K562 (cell line): ENCODE measurements at regions not wholly inside any gene's neighbourhood (a gene's known extent, or its start where the extent isn't known, plus 50 kb on each side); places are given as distances from the start of the nearest gene placed in this dataset.

ENCODE experiments used
- ATAC-seq: fragments of 200-7000 bp; cut with Tn5 transposase; 3 replicates; pipeline ENCODE4 v1.9.1; 2020; ENCODE audit warnings: moderate library complexity
- BruUV-seq: library from RNA; stranded (reverse); fragments of 400-500 nt; replicated peaks from 2 replicates; lab custom pipeline; 2021; lab: Mats Ljungman, UMichigan
- CTCF ChIA-PET: fragments of 300-600 bp; formaldehyde crosslinking; extraction: SDS; loops from one replicate; lab custom pipeline; 2021; ENCODE audit warnings: low intra/inter-chr PET ratio; lab: Yijun Ruan, JAX
- POLR2A ChIA-PET: fragments of 300-600, 350-650 bp; sonication (Branson Sonifier 250); formaldehyde crosslinking; extraction: SDS; loops from one replicate; lab custom pipeline; 2021; ENCODE audit warnings: antibody characterized with exemption, inconsistent platforms; lab: Yijun Ruan, JAX
- DNase-seq, 4 experiments: peaks; one replicate each; pipeline versions ENCODE4 v3.0.0 to v3.0.0-alpha.2; 2011 to 2018; ENCODE audit warnings: low spot score in 3 of 4, mixed read lengths in 3 of 4; ENCODE audit errors: extremely low read depth in 1 of 4
- FAIRE-seq: peaks from 2 replicates; lab custom pipeline; 2011; peaks lifted over from hg19 to GRCh38; lab: Jason Lieb, UNC
- H2AFZ ChIP-seq: 2 replicates; pipeline ENCODE4 v1.6.0; 2011; ENCODE audit warnings: low read depth, low read length, control low read depth, inconsistent platforms
- H3K27ac ChIP-seq: fragments of 200-600 bp; 3 replicates; pipeline ENCODE4 v1.8.0; 2011; ENCODE audit warnings: low read depth, mild to moderate bottlenecking, control low read depth, inconsistent platforms, low read length, moderate library complexity, mixed read lengths; ENCODE audit errors: extremely low read depth
- H3K27me3 ChIP-seq, 2 experiments: fragments of 300-600 bp in 1 of 2; 2 replicates in 1 of 2; 3 replicates in 1 of 2; pipeline versions ENCODE4 v1.6.0 to v1.8.0; 2011; ENCODE audit warnings: inconsistent platforms in 2 of 2, low read length in 2 of 2, mild to moderate bottlenecking in 1 of 2, mixed read lengths in 1 of 2, moderate library complexity in 1 of 2; ENCODE audit not compliant: control insufficient read depth in 2 of 2, insufficient read depth in 2 of 2
- H3K36me3 ChIP-seq: fragments of 300-600 bp; 3 replicates; pipeline ENCODE4 v1.8.0; 2011; ENCODE audit warnings: mild to moderate bottlenecking, low read length, inconsistent platforms; ENCODE audit not compliant: control insufficient read depth, insufficient read depth
- H3K4me1 ChIP-seq, 2 experiments: fragments of 200-600 bp in 1 of 2; replicated peaks in 1 of 2; 2 replicates in 1 of 2; 3 replicates in 1 of 2; pipeline versions ENCODE4 v1.5.1 to v1.8.0; 2011; ENCODE audit warnings: inconsistent platforms in 2 of 2, low read length in 2 of 2, mild to moderate bottlenecking in 1 of 2, mixed read lengths in 1 of 2, moderate library complexity in 1 of 2; ENCODE audit not compliant: control insufficient read depth in 2 of 2, insufficient read depth in 2 of 2
- H3K4me2 ChIP-seq: 2 replicates; pipeline ENCODE4 v1.6.1; 2011; ENCODE audit warnings: low read length, control low read depth, inconsistent platforms, mixed read lengths; ENCODE audit not compliant: insufficient read depth
- H3K4me3 ChIP-seq: fragments of 200-600 bp; sonication (generic), shearing (Covaris generic); 2 replicates; pipeline ENCODE4 v1.5.1; 2016; ENCODE audit warnings: control low read depth, inconsistent platforms
- H3K79me2 ChIP-seq: fragments of 200-600 bp; 3 replicates; pipeline ENCODE4 v1.8.0; 2011; ENCODE audit warnings: low read length, inconsistent platforms; ENCODE audit not compliant: control insufficient read depth, insufficient read depth
- H3K9ac ChIP-seq, 2 experiments: 2 replicates each; pipeline versions ENCODE4 v1.6.0 to v1.6.1; 2011; ENCODE audit warnings: low read depth in 2 of 2, low read length in 2 of 2, control low read depth in 1 of 2, inconsistent platforms in 1 of 2, mild to moderate bottlenecking in 1 of 2, mixed read lengths in 1 of 2; ENCODE audit not compliant: insufficient read depth in 1 of 2
- H3K9me1 ChIP-seq: one replicate; pipeline ENCODE4 v1.6.0; 2011; ENCODE audit warnings: inconsistent platforms, mild to moderate bottlenecking, low read length, moderate library complexity; ENCODE audit not compliant: control insufficient read depth, insufficient read depth
- H3K9me3 ChIP-seq: replicated peaks from 2 replicates; pipeline ENCODE4 v1.5.1; 2011; ENCODE audit warnings: low read depth, low read length, inconsistent platforms; ENCODE audit not compliant: control insufficient read depth, insufficient read depth
- H4K20me1 ChIP-seq: replicated peaks from 2 replicates; pipeline ENCODE4 v1.6.1; 2011; ENCODE audit warnings: low read length, inconsistent platforms, mixed read lengths; ENCODE audit not compliant: control insufficient read depth, insufficient read depth
- ETS1 ChIP-seq: conservative IDR thresholded peaks from 2 replicates; pipeline ENCODE4 v1.6.1; 2011; ENCODE audit warnings: low read depth, mild to moderate bottlenecking, low read length; ENCODE audit not compliant: control insufficient read depth
- HINFP ChIP-seq: fragments of 450-650 bp; conservative IDR thresholded peaks from 2 replicates; pipeline ENCODE4 v1.6.1; 2016; ENCODE audit warnings: missing genetic modification characterization, low read depth, mild to moderate bottlenecking, control low read depth, missing compliant biosample characterization
- KLF6 ChIP-seq: fragments of 250-450 bp; sonication (Bioruptor Pico); IDR thresholded peaks from 2 replicates; pipeline ENCODE4 v1.4.0; 2020; ENCODE audit warnings: mild to moderate bottlenecking, moderate library complexity, borderline replicate concordance
- MTA3 ChIP-seq: fragments of 450-650 bp; formaldehyde crosslinking; IDR thresholded peaks from 2 replicates; pipeline ENCODE4 v1.6.1; 2017; ENCODE audit warnings: mild to moderate bottlenecking, borderline replicate concordance
- PURB ChIP-seq: sonication (generic); formaldehyde crosslinking; IDR thresholded peaks from 2 replicates; pipeline ENCODE4 v1.9.0; 2021; ENCODE audit warnings: low read depth, mild to moderate bottlenecking, missing genetic modification reagents
- RNF2 ChIP-seq: sonication (generic); IDR thresholded peaks from 2 replicates; pipeline ENCODE4 v1.6.1; 2016
- TEAD2 ChIP-seq: fragments of 450-650 bp; IDR thresholded peaks from 2 replicates; pipeline ENCODE4 v1.6.1; 2016; ENCODE audit warnings: missing genetic modification characterization, control low read depth, missing compliant biosample characterization
- XRCC4 ChIP-seq: IDR thresholded peaks from one replicate; pipeline ENCODE4 v1.6.1; 2011; ENCODE audit not compliant: insufficient read depth, insufficient read length; ENCODE audit errors: extremely low read depth
- ZC3H8 ChIP-seq: fragments of 450-650 bp; IDR thresholded peaks from 2 replicates; pipeline ENCODE4 v1.6.1; 2017
- ZFP1 ChIP-seq: fragments of 450-650 bp; formaldehyde crosslinking; IDR thresholded peaks from 2 replicates; pipeline ENCODE4 v1.4.0; 2020; ENCODE audit warnings: mild to moderate bottlenecking, mixed read lengths
- WGBS: fragments of 100-300 bp; shearing (Covaris generic); methylation state at CpG from one replicate; pipeline ENCODE4 v1.1.6; 2016; ENCODE audit warnings: low coverage, mixed read lengths; ENCODE audit not compliant: insufficient coverage; ENCODE audit errors: missing lambda C conversion rate; 5-methylcytosine and 5-hydroxymethylcytosine counted together
- in situ Hi-C: fragments of 300-500 bp; cut with MboI; formaldehyde crosslinking; loops from 4 replicates; pipeline ENCODE4 v1.15.0; 2018; ENCODE audit warnings: inconsistent platforms, mixed read lengths
- intact Hi-C: fragments of 100-400 bp; cut with micrococcal nuclease; formaldehyde crosslinking; loops from 2 replicates; pipeline ENCODE4 v1.14.2; 2022

GRCh38 chr11:87548797-87549196 lies 511.1 kb downstream of the TMEM135 start:
- no peak for DNase-seq
- in situ Hi-C loops: no loop called here

GRCh38 chr11:87545858-87546257 lies 508.1 kb downstream of the TMEM135 start:
- no peaks in the 10 kb centered on the region for H3K79me2 ChIP-seq
- intact Hi-C loops (no loop called here), in situ Hi-C loops (no loop called here)
- no peak for FAIRE-seq
- no peak overlapping the region for H2AFZ ChIP-seq
- ChIA-PET POLR2A (no interaction called here), CTCF (no interaction called here)
- no peaks in the 10 kb centered on the region for H3K4me1 ChIP-seq
- no TSS peak for BruUV-seq
- H3K4me3 ChIP-seq: no peak overlapping the region
- no peak for ATAC-seq
- no peaks in the 10 kb centered on the region for H4K20me1 ChIP-seq
- WGBS: 0% methylated on average over 1 of the region's 1 CpG
- no peak for TF ChIP-seq ZC3H8
- no peak for TF ChIP-seq XRCC4
- TF ChIP-seq RNF2: no peak
- TF ChIP-seq PURB (CRISPR knock-in tag): no peak
- TF ChIP-seq HINFP (tag): no peak
- TF ChIP-seq TEAD2 (tag): no peak
- TF ChIP-seq MTA3: no peak
- no peaks in the 10 kb centered on the region for H3K27me3 ChIP-seq
- H3K9me3 ChIP-seq: no peaks in the 10 kb centered on the region
- H3K4me2 ChIP-seq: no peak overlapping the region
- no peaks in the 10 kb centered on the region for H3K36me3 ChIP-seq
- H3K9me1 ChIP-seq: no peaks in the 10 kb centered on the region
- H3K9ac ChIP-seq: no peak overlapping the region
- H3K27ac ChIP-seq: no peak overlapping the region
- DNase-seq: no peak

More at GRCh38 chr11:87548797-87549196, 511.1 kb downstream of the TMEM135 start:
- H3K36me3 ChIP-seq: no peaks in the 10 kb centered on the region
- no peaks in the 10 kb centered on the region for H3K4me1 ChIP-seq
- POLR2A ChIA-PET: no interaction called here
- WGBS: 0% methylated on average over 3 of the region's 3 CpGs
- FAIRE-seq: no peak
- H3K9me1 ChIP-seq: no peaks in the 10 kb centered on the region
- no peak for ATAC-seq
- no peak overlapping the region for H3K27ac ChIP-seq
- H3K9ac ChIP-seq: no peak overlapping the region
- CTCF ChIA-PET: no interaction called here
- H3K9me3 ChIP-seq: no peaks in the 10 kb centered on the region
- BruUV-seq: no TSS peak
- H2AFZ ChIP-seq: no peak overlapping the region
- H3K79me2 ChIP-seq: no peaks in the 10 kb centered on the region
- intact Hi-C loops: no loop called here
- H3K4me2 ChIP-seq: no peak overlapping the region
- no peaks in the 10 kb centered on the region for H3K27me3 ChIP-seq
- H4K20me1 ChIP-seq: no peaks in the 10 kb centered on the region
- no peak for TF ChIP-seq KLF6
- peak; percentile 84 for TF ChIP-seq ZFP1 (CRISPR knock-in tag)
- TF ChIP-seq ETS1: no peak
- no peak overlapping the region for H3K4me3 ChIP-seq
